HG02970 (cell line): ENCODE measurements at regions not wholly inside any gene's neighbourhood (a gene's known extent, or its start where the extent isn't known, plus 50 kb on each side); places are given as distances from the start of the nearest gene placed in this dataset.

Experiments
- ATAC-seq: cut with Tn5 transposase; IDR thresholded peaks from one replicate; pipeline ENCODE4 v1.9.1; 2021; ENCODE audit warnings: mild to moderate bottlenecking, moderate library complexity, moderate number of reproducible peaks; ENCODE audit not compliant: unreplicated experiment, low FRiP score

DNA sequence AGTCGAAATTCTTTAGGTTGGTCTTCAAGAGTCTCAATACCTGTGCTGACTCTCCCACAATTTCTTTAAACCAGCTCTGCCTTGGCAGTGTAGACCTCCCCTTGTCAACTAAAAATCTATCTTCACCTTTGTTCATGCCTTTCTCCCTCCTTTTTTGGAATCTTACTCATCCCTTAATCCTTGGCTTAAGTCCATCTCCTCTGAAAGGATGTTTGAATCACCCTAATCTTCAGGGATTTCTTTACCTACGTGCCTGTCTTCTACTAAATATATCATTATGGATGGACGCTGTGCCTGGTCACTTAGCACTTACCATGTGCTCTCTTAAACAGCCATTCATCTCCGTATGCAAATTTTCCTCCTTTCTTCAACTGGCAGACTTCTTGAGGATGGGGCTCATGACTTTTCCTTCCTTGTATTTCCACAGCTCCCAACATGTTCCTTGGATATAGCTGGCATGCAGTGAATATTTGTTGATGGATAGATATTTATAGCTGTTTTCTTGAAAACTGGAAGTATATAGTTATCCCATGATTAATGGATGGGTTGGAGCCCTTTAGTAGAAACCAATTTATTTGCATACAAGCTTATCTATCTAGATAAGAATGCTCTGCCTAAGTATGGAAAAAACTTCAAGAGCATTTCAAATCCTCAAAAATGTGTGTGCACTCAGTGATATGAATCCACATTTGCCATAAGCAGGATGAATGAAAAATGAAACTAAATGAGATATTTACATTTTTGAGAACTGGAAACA, 166.6 kb downstream of the SPRY1 start:
- no peak for ATAC-seq

DNA sequence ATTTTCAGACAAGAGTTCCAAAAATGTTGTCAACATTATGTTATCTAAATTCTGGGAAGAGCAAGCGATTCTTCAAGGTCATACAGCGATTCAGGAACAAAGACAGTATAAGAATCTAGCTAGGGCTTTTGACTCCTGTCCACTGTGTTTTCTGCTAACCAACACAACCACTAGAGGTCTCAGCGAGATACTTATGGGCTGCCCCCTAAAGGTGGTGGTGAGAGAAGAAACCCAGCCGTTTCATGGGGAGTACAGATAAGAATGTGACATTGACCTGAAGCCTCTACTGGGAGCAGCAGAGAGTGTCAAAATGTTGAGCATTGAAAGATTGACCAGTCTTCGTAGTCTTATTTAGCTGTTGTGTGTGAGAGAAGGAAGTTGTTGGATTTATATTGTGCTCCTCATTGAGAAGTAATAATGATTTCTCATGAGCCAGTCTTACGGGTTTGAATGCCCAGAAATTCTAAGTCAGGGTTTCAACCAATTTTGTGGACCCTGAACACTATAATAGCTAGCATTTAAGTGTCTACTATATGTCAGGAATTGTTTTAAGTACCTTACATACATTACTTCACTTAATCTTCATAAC, 168.3 kb downstream of the SPRY1 start:
- ATAC-seq = peak; percentile 99

DNA sequence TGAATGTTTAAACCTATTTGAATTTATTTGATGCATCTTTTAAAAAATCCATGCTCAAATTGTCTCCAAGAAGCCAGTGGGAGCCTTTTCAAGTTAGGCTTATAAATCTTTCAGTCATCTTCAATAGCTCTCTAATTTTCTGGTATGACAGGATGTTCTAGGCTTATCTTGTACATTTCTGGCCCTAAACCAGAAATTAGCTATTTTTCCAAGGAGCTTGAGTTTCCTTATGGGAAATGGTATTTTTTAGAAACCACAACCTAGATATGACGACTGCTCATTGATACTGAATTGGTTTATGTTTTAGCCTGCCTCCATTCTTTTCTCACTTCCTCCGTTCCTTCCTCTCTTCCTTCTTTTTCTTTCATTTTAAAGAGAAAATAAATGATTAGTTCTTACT, 172.3 kb downstream of the SPRY1 start:
- no peak for ATAC-seq

DNA sequence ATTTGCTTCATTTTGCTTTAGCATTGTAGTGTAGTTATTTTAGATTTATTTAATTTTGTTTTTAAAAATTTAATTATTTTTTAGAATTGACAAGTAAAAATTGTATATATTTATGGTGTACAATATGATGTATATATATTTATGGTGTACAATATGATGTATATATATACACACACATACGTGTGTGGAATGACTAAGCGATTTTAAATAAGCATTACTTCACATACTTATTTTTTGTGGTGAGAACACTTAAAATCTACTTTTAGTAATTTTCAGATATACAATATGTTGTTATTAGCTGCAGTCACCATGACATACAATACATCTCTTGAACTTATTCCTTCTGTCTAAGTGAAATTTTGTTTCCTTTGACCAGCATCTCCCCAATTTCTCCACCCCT, 172.9 kb downstream of the SPRY1 start:
- ATAC-seq = no peak

DNA sequence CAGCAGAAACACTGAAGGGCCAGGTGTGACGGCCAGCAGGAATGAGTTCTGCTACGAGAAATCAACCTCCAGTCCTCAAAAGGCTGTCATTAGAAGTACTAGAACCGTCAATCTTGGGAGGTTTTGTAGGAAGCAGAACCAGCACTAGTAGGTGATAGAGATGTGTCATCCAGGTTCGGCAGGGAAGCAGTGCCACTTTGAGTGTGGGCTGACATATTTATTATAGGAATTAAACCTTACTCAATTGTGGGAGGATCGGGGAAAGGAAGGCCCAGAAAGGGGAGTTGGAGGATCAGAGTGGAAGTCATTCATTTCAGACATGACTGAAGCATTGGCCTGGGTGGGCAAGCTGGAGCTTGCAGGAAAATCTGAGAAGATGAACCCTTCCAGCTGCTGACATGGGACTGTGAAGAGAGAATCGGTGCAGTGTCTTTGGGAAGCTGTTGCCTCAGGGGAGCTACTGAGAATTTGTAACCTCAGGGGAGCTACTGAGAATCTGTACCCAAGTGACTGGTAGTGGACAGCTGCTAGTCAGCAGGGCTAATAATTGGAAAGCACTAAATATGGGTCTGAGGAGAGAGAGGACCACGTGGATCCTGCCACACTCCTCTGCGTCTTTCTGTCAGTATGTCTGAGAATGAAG, 177.4 kb downstream of the SPRY1 start:
- no peak for ATAC-seq

DNA sequence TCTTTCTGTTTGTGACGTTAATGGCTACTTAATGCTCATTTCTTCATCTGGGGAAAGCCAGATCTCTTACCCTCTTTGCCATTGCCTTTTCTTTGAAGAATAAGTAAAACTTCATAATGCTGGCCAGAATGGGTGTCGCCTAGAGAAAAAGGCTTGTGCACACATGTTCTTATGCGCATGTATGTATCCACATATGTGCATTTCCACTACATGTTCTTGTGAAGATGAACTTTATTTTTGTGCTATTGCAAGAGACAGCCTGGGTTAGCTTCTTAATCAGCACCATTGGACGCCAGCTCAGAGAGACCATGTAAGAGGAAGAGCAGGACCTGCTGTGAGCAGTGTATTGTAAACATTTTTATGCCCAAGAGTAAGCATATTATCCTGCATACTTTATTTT, 178.7 kb downstream of the SPRY1 start:
- no peak for ATAC-seq

DNA sequence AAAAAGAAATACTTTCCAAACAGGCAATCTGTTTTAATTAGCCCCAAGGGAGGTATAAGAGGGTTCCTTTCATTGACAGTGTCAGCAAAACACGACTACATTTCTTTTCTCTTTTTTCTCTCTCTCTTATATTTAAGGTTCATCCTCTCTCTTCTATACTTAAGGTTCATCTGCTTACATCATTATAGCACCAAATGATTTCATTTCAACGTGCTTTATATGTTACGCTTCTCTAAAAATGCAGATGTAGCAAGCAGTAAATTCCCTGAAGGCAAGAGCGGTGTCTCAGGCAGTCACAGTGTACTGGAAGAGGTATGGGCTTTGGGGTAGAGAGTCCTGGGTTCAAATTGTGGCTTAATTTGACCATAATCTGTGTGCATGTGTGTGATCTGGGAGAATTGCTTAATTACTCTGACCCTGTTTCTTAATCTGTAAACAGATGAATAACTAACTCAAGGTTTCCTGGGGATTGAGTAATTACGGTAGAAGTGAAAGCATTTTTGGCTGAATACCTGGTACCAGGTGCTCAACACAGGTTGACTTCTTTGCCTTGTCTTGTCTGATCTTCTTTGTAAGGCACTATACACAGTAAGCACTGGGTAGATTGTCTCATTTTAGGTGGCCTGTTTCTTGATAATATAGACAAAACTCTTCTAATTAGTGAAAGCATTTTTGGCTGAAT, 180.8 kb downstream of the SPRY1 start:
- ATAC-seq = no peak

DNA sequence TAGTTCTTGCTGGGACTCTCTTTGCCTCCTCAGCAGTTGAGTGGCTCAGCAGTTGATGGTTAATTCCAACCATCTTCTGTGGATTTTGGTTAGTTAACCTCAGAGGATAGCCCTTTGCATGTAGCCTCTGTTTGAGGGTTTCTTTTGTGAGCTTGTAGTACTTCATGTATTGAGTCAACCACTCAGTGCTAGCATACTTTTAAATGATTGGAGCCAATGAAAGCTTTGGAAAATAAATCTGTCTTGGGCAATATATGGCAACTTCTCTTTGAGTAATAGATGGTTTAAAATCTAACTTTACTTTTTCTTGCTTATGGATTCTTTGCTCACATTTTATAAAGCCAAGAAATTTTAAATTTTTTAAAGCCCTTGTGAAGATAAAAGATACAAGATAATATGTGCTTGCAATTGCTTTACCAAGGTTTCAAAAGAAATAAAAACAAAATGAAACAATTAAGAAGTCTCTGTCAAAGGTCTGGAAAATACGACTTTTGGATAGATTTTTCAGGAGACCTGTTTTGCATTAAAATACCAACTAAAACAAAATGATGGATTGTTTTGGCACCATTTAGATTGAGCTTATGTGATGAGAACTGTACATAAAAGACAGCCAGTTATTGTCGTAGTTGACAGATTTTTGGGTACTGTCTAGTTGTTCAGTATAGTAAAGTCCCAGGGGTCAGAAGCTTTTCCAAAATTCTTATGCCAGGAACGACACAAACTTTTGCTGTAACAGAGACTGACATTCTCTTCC, 181.9 kb downstream of the SPRY1 start:
- no peak for ATAC-seq

DNA sequence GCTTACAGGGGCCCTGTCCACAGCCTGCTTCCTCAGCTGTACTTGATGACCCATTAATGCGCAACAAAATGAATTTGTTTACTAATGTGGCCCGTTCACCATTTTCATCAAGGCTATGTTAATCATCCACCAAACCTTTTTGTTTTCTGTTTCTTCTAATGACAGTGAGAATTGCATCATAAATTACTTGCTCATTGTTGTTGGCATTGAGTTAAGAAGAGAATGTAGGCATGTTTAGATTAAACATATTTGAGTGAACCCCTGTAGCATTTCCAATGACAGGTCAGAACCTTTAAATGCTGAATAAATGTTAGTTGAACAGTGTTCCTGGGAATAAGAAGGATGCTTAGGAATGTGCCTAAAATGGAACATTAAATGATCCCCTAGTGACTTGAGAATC, 183.4 kb downstream of the SPRY1 start:
- no peak for ATAC-seq

DNA sequence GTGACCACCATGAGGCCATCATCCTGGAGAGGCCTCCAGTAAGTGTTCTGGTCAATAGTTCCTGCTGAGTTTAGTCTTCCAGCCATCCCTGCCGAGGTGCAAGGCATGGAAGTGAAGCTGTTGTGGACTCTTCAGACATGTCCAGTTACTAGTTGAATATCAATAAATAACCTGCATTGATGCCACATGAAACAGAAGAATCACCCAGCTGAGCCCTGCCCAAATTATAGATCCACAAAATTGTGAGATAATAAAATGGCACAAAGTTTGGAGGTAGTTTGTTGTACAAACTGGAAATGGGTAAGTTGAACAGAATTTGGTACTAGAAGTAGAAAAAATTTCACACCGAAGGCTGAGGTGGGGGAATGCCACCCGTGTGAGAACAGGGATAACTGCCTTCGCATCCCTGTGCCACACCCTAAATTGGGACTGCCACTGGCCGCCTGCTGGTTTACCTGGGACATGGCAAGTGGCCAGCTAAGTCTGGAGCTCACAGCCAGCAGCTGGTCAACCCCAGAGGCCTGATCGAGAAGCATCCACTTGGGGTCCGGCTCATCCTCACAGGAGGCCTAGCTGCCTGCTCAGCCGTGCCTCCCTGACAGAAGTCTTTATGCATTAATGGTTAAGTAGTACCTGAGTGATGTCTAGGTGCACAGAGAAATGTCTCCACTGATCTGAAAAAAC, 184.5 kb downstream of the SPRY1 start:
- no peak for ATAC-seq

DNA sequence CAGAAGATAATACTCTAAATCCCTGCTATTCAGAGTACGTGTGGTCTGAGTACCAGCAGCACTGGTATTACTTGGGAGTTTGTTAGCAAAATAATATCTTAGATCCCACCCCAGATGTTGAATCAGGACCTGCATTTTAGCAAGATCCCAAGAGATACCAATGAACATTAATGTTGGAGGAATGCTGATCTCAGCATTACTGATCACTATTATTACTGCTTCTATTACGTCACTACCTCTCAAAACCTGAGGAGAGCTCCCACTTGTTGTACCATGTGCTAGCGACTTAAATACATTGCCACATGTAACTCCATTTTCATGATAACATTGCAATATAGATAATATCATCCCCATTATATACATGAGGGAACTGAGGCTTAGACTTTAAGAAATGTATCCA, 185.2 kb downstream of the SPRY1 start:
- no peak for ATAC-seq

DNA sequence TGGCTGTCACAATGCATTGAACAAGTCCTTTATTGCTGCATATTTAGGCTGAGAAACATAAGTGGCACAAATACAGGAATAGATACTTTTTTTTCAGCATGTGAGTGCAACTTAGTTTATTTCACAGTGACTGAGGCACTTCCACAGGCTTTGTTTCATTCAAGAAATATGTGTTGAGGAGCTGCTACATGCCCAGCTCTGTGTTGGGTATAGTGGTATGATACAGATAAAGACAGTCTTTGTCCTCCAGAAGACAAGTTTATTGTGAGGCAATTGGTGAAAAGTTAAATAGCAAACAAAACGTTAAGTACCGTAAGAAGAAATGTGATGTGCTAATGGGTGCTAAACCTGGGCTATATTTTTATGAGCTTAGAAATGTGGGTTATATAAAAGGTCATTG, 186.4 kb downstream of the SPRY1 start:
- no peak for ATAC-seq

DNA sequence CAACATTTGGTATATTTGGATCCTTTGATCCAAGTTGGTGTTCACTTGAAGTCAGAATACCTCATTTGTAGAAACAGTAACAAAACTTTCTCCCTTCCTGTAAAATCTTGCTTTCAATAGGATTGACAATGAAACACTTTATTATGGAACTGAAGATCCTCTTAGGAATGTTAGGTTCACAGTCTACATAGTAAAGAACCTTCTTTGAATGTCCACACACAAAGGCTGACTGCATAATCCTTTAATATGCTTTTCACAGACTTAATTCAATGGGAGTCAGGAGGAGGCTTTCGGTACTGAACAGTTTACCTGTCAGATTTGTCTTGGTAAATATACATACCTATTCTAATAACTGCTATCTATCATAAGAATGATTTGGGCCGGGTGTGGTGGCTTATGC, 188.5 kb downstream of the SPRY1 start:
- ATAC-seq = no peak

DNA sequence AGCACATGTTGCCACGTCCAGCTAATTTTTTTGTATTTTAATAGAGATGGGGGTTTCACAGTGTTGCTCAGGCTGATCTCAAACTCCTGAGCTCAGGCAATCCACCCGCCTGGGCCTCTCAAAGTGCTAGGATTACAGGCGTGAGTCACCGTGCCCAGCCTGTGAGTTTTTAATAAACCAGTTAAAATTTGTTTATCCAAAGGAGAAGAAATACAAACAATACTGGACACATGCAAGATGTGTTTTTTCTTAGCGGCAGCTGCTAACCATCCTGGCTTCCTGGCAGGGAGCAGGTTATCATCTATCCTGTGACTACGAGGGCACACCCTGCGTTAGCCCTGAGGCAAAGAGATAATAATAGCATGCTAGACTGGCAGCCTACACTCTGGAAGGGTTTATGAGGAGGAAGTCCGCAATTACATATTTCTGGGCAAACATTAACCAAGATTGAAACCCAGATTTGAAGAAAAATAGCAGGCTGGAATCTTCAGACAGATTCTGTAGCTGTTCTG, 191.4 kb downstream of the SPRY1 start:
- no peak for ATAC-seq

DNA sequence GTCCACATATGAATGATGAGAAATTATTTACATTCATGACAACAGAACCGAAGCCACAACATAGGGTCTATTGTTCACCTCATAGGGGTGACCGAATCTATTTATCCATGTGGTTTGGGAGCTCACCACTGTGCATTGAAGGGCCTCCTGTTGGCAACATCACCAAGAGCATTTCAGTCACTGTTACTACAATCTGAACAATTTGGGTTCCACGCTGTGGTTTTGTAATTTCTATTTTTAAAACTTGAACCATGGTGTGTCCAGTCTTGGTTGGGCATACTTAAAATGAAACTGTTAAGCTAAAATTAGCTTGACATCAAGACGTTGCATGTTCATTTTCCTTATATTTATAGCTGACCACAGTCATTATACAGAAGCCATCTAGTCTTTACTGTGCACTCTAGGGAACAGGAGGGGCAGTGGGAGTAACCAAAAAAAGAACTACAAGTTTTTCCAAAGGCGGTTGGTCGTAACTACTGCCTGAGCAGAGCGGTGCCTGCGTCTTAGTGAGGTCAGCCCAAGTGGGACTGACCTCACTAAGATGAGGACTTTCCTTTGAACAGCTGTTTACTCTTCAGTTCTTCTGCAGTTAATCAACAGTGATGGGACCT, 192.1 kb downstream of the SPRY1 start:
- peak; percentile 76 for ATAC-seq

DNA sequence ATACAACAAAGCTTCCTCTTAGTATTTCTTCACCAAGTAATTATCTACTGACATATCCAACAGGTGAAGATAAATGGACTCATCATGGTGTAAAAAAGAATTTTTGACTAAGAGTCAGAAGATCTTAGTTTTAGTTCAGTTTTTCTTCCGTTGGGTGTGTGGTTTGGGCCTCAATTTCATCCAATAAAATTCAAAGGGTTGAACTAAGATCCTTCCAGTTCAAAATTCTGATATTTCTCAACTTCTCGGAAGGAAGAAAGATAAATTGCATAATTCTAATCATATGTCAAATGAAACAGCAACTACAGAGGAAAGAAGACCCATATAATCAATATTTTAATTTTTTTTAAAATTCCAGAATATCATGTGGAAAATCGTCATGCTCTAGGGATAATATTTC, 192.7 kb downstream of the SPRY1 start:
- ATAC-seq = no peak

DNA sequence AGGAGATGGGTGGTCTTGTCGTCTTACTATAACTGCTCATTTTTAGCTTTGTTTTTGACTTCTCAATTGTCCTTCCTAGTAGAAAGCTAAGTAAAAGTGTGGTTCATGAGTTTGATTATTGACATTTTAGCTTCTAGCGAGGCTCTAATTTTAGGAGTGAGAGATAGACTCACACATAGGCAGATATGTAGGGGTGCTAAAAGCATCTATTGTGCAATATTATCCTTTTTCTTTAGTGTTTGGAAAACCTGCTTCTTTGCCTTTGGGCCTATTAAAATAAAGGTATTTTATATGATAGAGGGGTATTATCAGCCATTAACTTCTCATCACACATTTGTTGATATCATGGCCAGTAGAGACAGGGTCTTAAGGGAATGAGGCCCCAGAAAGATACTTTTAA, 195.3 kb downstream of the SPRY1 start:
- no peak for ATAC-seq

DNA sequence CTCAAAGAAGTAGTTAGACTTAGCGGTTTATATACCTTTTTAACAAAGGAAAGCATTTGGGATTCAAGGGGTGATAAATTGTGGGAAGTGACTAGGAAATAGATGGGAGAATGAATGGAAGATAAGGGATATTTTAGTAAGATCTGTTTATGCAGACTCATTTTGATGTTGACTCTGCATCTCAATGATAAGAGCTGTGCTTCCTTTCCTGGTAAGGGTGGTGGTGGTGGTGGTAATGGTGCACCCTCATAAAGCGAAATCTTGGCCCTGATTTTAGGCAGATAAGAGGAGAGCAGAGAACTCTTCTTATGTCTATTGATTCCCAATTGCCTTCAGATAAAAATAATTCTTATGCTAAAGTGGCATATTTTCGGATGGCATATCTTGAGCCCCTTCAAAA, 197.1 kb downstream of the SPRY1 start:
- no peak for ATAC-seq

DNA sequence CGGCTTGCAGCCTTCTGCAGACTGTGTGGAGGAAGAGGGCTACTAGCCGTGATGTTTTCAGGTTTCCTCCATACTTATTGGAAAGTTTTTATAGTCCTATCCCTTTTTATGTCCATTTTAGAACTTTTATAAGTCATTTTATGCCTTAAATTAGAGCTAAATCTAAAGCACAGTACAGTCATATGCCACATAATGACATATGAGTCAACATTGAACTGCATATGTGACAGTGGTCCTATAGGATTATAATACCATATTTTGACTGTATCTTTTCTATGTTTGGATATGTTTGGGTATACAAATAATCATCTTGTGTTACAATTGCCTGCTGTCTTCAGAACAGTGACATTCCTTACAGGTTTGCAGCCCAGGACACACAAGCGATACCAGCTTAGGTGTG, 200.2 kb downstream of the SPRY1 start:
- ATAC-seq = no peak

DNA sequence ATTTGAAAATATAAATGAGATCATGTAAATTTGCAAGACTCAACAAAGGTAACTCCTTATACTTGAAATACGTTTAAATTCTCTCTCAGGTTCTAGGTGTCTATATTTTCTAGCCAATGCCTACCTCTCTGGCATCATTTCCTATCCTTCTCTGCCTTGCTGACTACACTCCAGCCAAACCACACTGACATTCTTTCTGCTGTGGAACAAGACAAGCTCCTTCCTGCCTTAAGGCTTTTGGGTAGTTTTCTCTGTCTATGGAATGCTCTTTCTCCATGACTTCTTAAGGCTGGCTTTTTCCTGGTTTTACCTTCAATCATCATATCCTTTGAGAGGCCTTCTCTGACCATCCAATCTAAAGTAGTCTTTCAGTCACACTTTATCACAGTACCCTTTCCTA, 201.0 kb downstream of the SPRY1 start:
- no peak for ATAC-seq
